22Rv1 (cell line): ENCODE measurements at regions not wholly inside any gene's neighbourhood (a gene's known extent, or its start where the extent isn't known, plus 50 kb on each side); places are given as distances from the start of the nearest gene placed in this dataset.

Experiments used
- CTCF ChIP-seq: fragments of 450-650 bp; IDR thresholded peaks from 2 replicates; pipeline ENCODE4 v1.5.1; 2017; ENCODE audit warnings: mild to moderate bottlenecking
- ZFX ChIP-seq: fragments of 450-650 bp; IDR thresholded peaks from 2 replicates; pipeline ENCODE4 v1.6.1; 2017; ENCODE audit warnings: antibody characterized with exemption, borderline replicate concordance

GRCh38 chr2:12932192-12932591, 215.5 kb downstream of the TRIB2 start:
- TF ChIP-seq CTCF (no peak), ZFX (no peak)
